T-helper 1 cell treated with Interleukin-12 subunit alpha and Interleukin-12 subunit beta and Interleukin-4 antibody, amounts not matched to agents 30 μg/mL and 1 μg/mL, for 36 hours (primary cell): ENCODE measurements at regions not wholly inside any gene's neighbourhood (a gene's known extent, or its start where the extent isn't known, plus 50 kb on each side); places are given as distances from the start of the nearest gene placed in this dataset.
"Not testable (repeated sequence)": the region's sequence is repeated elsewhere in the genome, so short reads cannot be mapped to it uniquely, and the experiment has no call there.

Source experiments
- H3K27ac Mint-ChIP-seq: one replicate; pipeline ENCODE4 v1.8.0; 2021; ENCODE audit warnings: mild to moderate bottlenecking, mixed read lengths
- H3K27me3 Mint-ChIP-seq: one replicate; pipeline ENCODE4 v1.8.0; 2021; ENCODE audit warnings: low read depth, mixed read lengths
- H3K36me3 Mint-ChIP-seq: one replicate; pipeline ENCODE4 v1.8.0; 2021; ENCODE audit warnings: low read depth, mixed read lengths
- H3K4me1 Mint-ChIP-seq: one replicate; pipeline ENCODE4 v1.8.0; 2021; ENCODE audit warnings: low read depth, mixed read lengths
- H3K4me3 Mint-ChIP-seq: one replicate; pipeline ENCODE4 v1.8.0; 2021; ENCODE audit warnings: mild to moderate bottlenecking, moderate library complexity, mixed read lengths
- H3K9me3 Mint-ChIP-seq: one replicate; pipeline ENCODE4 v1.8.0; 2021; ENCODE audit warnings: mixed read lengths

- H3K36me3 Mint-ChIP-seq, result no peaks in the 10 kb centered on the region
- no peaks in the 10 kb centered on the region for H3K27me3 Mint-ChIP-seq
- no peak overlapping the region for H3K27ac Mint-ChIP-seq
- H3K4me3 Mint-ChIP-seq, result no peak overlapping the region
- no peaks in the 10 kb centered on the region for H3K4me1 Mint-ChIP-seq
- H3K9me3 Mint-ChIP-seq, result no peaks in the 10 kb centered on the region
Measured at GRCh38 chr4:159592898-159593556, 490.1 kb downstream of the RAPGEF2 start.

- H3K9me3 Mint-ChIP-seq, result no peaks in the 10 kb centered on the region
- no peak overlapping the region for H3K4me3 Mint-ChIP-seq
- no peaks in the 10 kb centered on the region for H3K36me3 Mint-ChIP-seq
- H3K4me1 Mint-ChIP-seq, result no peaks in the 10 kb centered on the region
- H3K27ac Mint-ChIP-seq, result no peak overlapping the region
- no peaks in the 10 kb centered on the region for H3K27me3 Mint-ChIP-seq
Measured at GRCh38 chr4:159593681-159594080, 490.8 kb downstream of the RAPGEF2 start.

- Mint-ChIP-seq H3K9me3 (no peaks in the 10 kb centered on the region), H3K4me1 (no peaks in the 10 kb centered on the region), H3K36me3 (no peaks in the 10 kb centered on the region), H3K4me3 (no peak overlapping the region), H3K27ac (no peak overlapping the region), H3K27me3 (no peaks in the 10 kb centered on the region)
Measured at GRCh38 chr4:159594576-159594975, 491.7 kb downstream of the RAPGEF2 start.

DNA sequence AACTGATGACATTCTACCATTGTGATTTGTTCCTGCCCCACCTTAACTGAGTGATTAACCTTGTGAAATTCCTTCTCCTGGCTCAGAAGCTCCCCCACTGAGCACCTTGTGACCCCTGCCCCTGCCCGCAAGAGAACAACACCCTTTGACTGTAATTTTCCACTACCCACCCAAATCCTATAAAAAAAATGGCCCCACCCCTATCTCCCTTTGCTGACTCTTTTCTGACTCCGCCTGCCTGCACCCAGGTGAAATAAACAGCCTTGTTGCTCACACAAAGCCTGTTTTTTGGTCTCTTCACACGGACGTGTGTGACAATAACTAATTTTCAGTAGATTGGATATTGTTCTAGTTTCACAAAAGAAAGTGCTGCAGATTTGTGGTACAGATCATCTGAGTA, 492.2 kb downstream of the RAPGEF2 start:
- H3K27ac Mint-ChIP-seq, H3K36me3 Mint-ChIP-seq, H3K27me3 Mint-ChIP-seq, H3K9me3 Mint-ChIP-seq, H3K4me3 Mint-ChIP-seq, H3K4me1 Mint-ChIP-seq: not testable (repeated sequence)

DNA sequence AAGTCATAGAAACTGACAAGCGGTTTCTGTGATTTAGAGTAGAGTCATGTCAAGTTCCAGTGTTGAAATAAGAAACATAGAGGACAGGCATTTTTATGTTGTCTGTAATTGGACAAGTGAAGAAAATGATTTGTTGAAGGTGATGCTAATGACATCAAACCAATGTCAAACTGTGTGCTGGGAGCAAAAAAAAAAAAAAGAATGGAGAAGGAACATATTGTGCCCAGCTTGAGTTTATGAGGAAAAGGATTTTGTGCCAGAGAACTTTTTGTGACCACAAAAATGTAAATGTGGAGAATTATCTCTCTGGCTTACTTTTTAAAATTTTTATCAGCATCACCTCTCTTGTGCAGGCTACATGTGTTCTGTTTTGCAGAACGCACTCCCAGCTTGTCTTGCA, 495.7 kb downstream of the RAPGEF2 start:
- Mint-ChIP-seq H3K4me3 (no peak overlapping the region), H3K4me1 (no peaks in the 10 kb centered on the region), H3K9me3 (no peaks in the 10 kb centered on the region), H3K27me3 (no peaks in the 10 kb centered on the region), H3K36me3 (no peaks in the 10 kb centered on the region), H3K27ac (no peak overlapping the region)

- Mint-ChIP-seq H3K27me3 (no peaks in the 10 kb centered on the region), H3K4me3 (no peak overlapping the region), H3K27ac (no peak overlapping the region), H3K4me1 (no peaks in the 10 kb centered on the region), H3K36me3 (no peaks in the 10 kb centered on the region), H3K9me3 (no peaks in the 10 kb centered on the region)
Measured at GRCh38 chr4:159600061-159600460, 497.2 kb downstream of the RAPGEF2 start.

- Mint-ChIP-seq H3K4me3 (no peak overlapping the region), H3K27me3 (no peaks in the 10 kb centered on the region), H3K9me3 (peaks cover 3% of the 10 kb centered on the region), H3K27ac (no peak overlapping the region), H3K4me1 (no peaks in the 10 kb centered on the region), H3K36me3 (no peaks in the 10 kb centered on the region)
Measured at GRCh38 chr4:159604781-159605180, 501.9 kb downstream of the RAPGEF2 start.

GRCh38 chr4:159606835-159607234, 504.0 kb downstream of the RAPGEF2 start:
- H3K4me3 Mint-ChIP-seq, result no peak overlapping the region
- no peaks in the 10 kb centered on the region for H3K36me3 Mint-ChIP-seq
- H3K27ac Mint-ChIP-seq, result no peak overlapping the region
- H3K9me3 Mint-ChIP-seq, result peaks cover 3% of the 10 kb centered on the region
- no peaks in the 10 kb centered on the region for H3K4me1 Mint-ChIP-seq
- H3K27me3 Mint-ChIP-seq, result no peaks in the 10 kb centered on the region

DNA sequence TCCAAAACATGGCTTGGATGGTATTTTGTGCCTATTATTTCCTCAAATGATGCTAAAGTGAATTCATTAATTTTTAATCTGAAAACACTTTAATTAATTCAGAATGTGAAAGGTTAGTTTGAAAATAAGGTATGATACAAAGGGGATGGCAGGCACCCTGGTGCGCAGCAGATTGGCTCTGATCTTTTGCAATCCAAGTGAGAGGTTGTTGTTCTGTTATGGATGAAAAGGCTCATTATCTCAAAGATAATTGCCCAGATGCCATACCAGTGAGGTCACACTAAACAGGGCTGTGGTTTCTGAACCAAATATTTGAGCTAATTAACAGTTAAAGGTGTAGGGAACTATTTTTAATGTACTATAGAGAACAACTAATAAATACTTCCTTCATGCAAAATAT, 504.9 kb downstream of the RAPGEF2 start:
- H3K4me3 Mint-ChIP-seq, result no peak overlapping the region
- no peaks in the 10 kb centered on the region for H3K36me3 Mint-ChIP-seq
- no peak overlapping the region for H3K27ac Mint-ChIP-seq
- peaks cover 3% of the 10 kb centered on the region for H3K9me3 Mint-ChIP-seq
- no peaks in the 10 kb centered on the region for H3K27me3 Mint-ChIP-seq
- no peaks in the 10 kb centered on the region for H3K4me1 Mint-ChIP-seq

DNA sequence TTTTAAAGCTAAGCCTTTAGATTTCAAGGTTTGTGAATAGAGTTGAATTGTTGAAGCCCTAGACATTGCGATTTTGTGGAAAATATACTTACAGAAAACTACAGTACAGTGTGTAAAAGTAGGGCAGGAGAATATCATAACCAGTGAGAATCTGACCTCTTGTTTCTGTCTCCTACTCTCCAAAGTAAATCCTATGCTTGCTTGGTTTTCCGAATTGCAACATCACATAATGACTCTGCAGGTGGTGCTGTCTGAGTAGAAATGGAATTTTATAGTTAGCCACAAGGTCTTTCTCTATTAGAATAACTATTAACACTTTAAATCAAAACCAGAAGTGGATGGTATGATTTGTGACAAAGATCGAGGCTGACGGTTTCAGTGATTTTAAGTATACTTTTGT, 505.6 kb downstream of the RAPGEF2 start:
- H3K4me3 Mint-ChIP-seq, result no peak overlapping the region
- peaks cover 3% of the 10 kb centered on the region for H3K9me3 Mint-ChIP-seq
- H3K27ac Mint-ChIP-seq, result no peak overlapping the region
- H3K36me3 Mint-ChIP-seq, result no peaks in the 10 kb centered on the region
- no peaks in the 10 kb centered on the region for H3K4me1 Mint-ChIP-seq
- H3K27me3 Mint-ChIP-seq, result no peaks in the 10 kb centered on the region

GRCh38 chr4:159632031-159632430, 529.2 kb downstream of the RAPGEF2 start:
- no peak overlapping the region for H3K27ac Mint-ChIP-seq
- no peaks in the 10 kb centered on the region for H3K4me1 Mint-ChIP-seq
- no peaks in the 10 kb centered on the region for H3K36me3 Mint-ChIP-seq
- no peaks in the 10 kb centered on the region for H3K9me3 Mint-ChIP-seq
- H3K27me3 Mint-ChIP-seq, result no peaks in the 10 kb centered on the region
- H3K4me3 Mint-ChIP-seq, result no peak overlapping the region

- Mint-ChIP-seq H3K9me3 (no peaks in the 10 kb centered on the region), H3K4me1 (no peaks in the 10 kb centered on the region), H3K27me3 (no peaks in the 10 kb centered on the region), H3K27ac (no peak overlapping the region), H3K4me3 (no peak overlapping the region), H3K36me3 (no peaks in the 10 kb centered on the region)
Measured at GRCh38 chr4:159639671-159640323, 536.9 kb downstream of the RAPGEF2 start.

DNA sequence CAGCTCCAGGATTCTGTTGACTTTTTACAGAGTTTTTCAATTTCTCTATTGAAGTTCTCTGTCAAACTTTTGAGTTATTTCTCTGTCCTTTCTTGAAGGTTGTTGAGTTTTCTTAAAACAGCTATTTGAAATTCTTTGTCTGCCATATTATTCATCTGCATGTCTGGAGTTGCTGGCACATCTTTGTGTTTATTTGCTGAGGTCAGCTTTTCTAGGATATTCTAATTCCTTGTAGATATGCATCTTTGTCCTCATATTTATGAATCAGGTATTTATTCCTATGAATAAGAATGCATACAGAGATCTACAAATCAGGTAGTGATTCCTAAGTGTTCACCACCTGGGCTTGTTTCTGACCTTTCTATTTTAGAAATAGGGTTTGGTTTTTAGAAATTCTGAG, 546.4 kb downstream of the RAPGEF2 start:
- Mint-ChIP-seq H3K4me1 (no peaks in the 10 kb centered on the region), H3K27ac (no peak overlapping the region), H3K36me3 (no peaks in the 10 kb centered on the region), H3K9me3 (no peaks in the 10 kb centered on the region), H3K27me3 (no peaks in the 10 kb centered on the region), H3K4me3 (no peak overlapping the region)

DNA sequence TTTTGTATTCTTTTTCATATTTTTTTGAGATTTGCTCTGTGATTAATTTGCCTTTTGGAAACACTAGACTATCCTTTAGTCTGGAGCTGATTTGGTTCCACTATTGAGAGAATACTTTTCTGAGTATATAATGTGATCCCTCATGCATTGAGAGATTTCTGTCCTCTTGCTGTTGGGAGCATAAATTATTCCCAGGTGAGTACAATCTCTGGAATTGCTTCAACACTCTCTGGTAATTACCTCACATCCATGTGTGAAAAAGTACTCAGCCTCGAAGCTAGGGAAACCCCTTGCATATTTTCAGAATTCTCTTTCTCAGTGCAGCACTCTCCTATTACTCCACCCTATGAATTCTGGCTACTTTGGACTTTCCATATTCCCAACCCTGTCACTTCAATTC, 550.0 kb downstream of the RAPGEF2 start:
- Mint-ChIP-seq H3K27ac (no peak overlapping the region), H3K9me3 (no peaks in the 10 kb centered on the region), H3K4me1 (no peaks in the 10 kb centered on the region), H3K4me3 (no peak overlapping the region), H3K36me3 (no peaks in the 10 kb centered on the region), H3K27me3 (no peaks in the 10 kb centered on the region)

DNA sequence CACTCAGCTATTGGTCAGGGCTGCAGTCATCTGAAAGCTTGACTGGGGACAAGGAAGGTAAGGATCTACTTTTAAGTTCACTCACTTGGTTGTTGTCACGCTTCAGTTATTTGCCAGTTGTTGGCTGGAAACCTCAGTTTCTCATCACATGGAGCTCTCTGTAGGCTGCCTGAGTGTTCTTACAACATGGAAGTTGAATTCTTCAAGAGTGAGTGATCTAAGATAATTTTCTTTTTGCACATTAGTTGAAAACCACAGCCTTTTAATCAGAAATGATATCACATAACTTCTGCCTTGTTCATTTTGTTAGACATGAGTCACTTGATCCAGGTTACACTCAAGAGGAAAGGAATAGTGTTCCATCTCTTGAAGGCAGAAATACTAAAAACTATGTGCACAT, 552.7 kb downstream of the RAPGEF2 start:
- H3K4me3 Mint-ChIP-seq, result no peak overlapping the region
- no peaks in the 10 kb centered on the region for H3K36me3 Mint-ChIP-seq
- no peaks in the 10 kb centered on the region for H3K9me3 Mint-ChIP-seq
- H3K27ac Mint-ChIP-seq, result no peak overlapping the region
- H3K27me3 Mint-ChIP-seq, result no peaks in the 10 kb centered on the region
- H3K4me1 Mint-ChIP-seq, result no peaks in the 10 kb centered on the region
